HG03175 (cell line): ENCODE measurements at regions not wholly inside any gene's neighbourhood (a gene's known extent, or its start where the extent isn't known, plus 50 kb on each side); places are given as distances from the start of the nearest gene placed in this dataset.
"Not testable (repeated sequence)": the region's sequence is repeated elsewhere in the genome, so short reads cannot be mapped to it uniquely, and the experiment has no call there.

Source experiments
- ATAC-seq: cut with Tn5 transposase; IDR thresholded peaks from one replicate; pipeline ENCODE4 v1.9.1; 2021; ENCODE audit warnings: mild to moderate bottlenecking, moderate library complexity; ENCODE audit not compliant: unreplicated experiment

GRCh38 chr14:71800878-71801277 lies 131.4 kb upstream of the RGS6 start:
- ATAC-seq = no peak

- ATAC-seq = no peak
These were observed 128.5 kb upstream of the RGS6 start for GRCh38 chr14:71803539-71804260.

GRCh38 chr14:71804992-71805391 lies 127.2 kb upstream of the RGS6 start:
- no peak for ATAC-seq

- ATAC-seq = not testable (repeated sequence)
These were observed 125.2 kb upstream of the RGS6 start for GRCh38 chr14:71807049-71807448.

DNA sequence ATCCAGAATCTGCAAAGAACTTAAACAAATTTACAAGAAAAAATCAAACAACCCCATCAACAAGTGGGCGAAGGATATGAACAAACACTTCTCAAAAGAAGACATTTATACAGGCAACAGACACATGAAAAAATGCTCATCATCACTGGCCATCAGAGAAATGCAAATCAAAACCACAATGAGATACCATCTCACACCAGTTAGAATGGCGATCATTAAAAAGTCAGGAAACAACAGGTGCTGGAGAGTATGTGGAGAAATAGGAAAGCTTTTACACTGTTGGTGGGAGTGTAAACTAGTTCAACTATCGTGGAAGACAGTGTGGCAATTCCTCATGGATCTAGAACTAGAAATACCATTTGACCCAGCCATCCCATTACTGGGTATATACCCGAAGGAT lies 121.4 kb upstream of the RGS6 start:
- ATAC-seq = not testable (repeated sequence)

DNA sequence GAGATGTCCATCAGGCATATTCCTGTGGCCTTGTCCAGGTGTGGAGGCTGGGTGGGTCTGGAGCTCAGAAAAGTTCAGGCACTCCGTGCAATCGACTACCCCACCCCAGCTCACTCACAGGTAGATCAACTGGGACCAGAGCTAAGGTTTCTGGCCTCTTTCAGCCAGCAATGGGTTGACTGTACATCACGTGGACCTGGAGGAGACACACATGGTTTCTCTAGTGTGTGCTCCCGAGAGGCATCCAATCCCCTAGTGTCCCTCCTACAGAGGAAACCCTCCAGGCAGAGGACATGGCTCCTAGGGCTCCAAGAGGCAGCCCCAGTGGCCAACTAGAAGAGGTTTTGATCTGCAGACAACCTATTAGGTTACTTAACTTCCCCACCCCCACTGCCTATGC lies 119.5 kb upstream of the RGS6 start:
- ATAC-seq = no peak

DNA sequence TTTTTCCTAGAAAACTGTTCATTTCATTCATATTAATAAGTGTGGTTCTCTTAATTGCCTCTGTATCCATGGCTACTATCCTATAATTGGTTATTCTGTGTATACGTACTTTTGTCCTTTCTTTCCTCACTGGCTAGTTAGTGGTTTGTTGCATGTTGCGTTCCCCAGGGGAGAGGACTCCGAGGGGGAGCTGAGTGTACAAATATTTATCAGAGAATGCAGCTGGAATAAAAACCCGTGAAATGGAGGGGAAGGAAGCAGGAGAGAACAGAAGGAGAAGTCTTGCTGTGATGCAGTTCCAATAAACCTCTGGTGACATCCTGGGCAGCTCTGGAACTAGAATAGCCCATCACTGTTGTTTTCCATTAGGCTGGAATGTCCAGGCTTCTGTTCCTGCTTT lies 117.1 kb upstream of the RGS6 start:
- ATAC-seq = no peak

DNA sequence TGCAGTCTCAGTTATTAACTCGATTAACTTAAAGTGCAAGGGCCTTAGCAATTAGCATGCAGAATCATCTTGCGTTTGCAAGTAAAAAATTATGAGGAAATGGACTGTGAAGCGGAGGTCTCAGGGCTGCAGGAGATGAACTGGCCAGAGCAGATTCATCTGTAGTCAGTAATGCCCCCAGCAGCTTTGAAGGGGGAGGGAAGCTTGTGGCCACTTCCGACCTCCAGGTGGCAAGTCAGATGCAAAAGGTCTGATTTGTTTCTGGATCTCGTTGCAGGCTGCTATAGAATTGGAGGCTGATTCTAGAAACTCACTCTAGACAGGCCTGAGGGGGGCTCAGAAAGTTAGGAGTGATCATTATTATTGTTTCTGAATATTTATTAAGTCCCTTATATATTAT lies 107.4 kb upstream of the RGS6 start:
- ATAC-seq = no peak

DNA sequence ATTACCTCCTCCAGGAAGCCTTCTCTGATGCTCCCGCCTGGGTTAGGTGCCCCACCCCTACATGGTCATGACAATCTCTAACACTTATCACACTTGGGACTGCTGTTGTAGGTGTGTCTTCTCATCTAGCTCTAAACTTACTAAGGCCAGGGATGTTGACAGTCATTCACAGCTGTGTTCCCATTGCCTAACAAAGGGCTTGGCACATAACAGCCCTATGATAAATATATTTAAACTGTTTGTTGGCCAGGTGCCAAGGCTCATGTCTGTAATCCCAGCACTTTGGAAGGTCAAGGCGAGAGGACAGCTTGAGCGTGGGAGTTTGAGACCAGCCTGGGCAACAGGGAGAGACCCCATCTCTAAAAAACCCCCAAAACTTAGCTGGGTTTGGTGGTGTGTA lies 98.8 kb upstream of the RGS6 start:
- no peak for ATAC-seq

GRCh38 chr14:71834284-71835204 lies 97.7 kb upstream of the RGS6 start:
- ATAC-seq = no peak

DNA sequence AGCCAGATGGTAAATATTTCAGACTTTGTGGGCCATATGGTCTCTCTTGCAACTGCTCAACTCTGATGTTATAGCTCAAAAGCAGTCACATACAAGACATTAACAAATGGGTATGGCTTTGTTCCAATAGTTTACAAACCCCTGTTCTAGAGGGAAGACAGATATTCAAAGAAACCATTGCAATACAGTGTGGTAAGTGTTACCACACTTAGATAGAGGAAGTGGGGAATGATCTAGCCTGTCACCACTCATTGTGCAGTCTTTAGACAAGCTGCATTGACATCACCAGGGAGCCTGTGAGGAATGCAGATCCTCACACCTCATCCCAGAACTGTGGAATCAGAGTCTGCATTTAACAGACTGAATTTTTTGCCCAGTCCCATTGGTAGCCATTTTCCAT lies 80.0 kb upstream of the RGS6 start:
- no peak for ATAC-seq

GRCh38 chr14:71855399-71856036 lies 76.7 kb upstream of the RGS6 start:
- no peak for ATAC-seq

DNA sequence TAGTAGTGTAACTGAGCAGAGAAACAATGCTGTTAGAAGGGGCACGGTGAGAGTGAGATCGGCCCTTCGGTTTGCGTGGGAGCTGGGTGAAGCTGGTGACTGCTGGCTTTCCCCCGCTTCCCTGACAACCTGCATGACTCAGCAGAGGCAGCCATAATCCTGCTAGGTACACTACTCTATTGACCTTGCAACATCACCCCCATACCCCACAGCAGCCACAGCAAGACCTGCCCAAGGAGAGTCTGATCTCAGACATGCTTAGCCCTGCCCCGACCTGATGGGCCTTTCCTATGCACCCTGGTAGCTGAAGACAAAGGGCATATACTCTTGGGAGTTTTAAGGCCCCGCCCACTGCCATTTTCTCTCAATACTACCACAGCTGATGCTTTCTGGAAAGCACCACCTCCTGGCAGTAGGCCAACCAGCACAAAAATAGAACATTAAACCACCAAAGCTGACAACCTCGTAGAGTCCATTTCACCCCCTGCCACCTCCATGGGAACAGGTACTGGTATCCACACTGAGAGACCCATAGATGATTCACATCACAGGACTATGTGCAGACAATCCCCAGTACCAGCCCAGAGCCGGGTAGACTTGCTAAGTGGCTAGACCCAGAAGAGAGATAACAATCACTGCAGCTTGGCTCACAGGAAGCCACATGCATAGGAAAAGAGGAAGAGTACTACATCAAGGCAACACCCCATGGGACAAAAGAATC lies 75.9 kb upstream of the RGS6 start:
- ATAC-seq = no peak

GRCh38 chr14:71863049-71863448 lies 69.2 kb upstream of the RGS6 start:
- ATAC-seq = no peak

- no peak for ATAC-seq
These were observed 68.5 kb upstream of the RGS6 start for GRCh38 chr14:71863766-71864165.
